GM13976 (cell line): ENCODE measurements at regions not wholly inside any gene's neighbourhood (a gene's known extent, or its start where the extent isn't known, plus 50 kb on each side); places are given as distances from the start of the nearest gene placed in this dataset.
"Not testable (repeated sequence)": the region's sequence is repeated elsewhere in the genome, so short reads cannot be mapped to it uniquely, and the experiment has no call there.

ENCODE experiments used
- DNase-seq: peaks from one replicate; pipeline ENCODE4 v3.0.0; 2012; ENCODE audit warnings: low spot score
- in situ Hi-C: fragments of 300-500 bp; cut with MboI; formaldehyde crosslinking; loops from one replicate; pipeline ENCODE4 v1.12.0; 2022; ENCODE audit warnings: low sequenced_read_pairs, mixed read lengths, inconsistent platforms; ENCODE audit not compliant: unreplicated experiment
- TF ChIP-seq, protein P1 (sequence below): IDR thresholded peaks from 2 replicates; pipeline ENCODE4 v1.5.1; 2012; ENCODE audit warnings: borderline replicate concordance, mild to moderate bottlenecking; ENCODE audit not compliant: insufficient read depth; ENCODE audit errors: extremely low read depth, missing control alignments, control extremely low read depth

DNA sequence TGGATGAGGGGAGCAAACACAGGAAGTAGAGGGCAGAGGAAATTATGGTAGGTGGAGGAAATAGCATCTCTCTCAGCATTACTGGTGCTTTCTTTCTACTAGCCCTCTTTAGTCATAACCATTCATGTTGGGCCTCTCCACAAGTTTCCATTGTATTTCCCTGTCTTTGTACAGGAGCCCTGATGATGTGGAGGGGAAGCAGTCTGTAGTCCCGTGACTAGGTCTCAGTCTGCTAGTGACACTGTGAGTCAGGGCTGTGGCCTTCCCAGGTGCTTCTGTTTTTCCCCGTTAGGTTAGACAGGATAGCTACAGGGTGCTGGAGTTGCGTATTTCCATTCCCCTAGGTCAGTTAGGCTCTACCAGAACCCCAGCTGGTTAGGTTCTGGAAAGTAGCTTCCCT is 82.9 kb upstream of the NAMPT start:
- DNase-seq, result no peak
- TF ChIP-seq, protein P1, sequence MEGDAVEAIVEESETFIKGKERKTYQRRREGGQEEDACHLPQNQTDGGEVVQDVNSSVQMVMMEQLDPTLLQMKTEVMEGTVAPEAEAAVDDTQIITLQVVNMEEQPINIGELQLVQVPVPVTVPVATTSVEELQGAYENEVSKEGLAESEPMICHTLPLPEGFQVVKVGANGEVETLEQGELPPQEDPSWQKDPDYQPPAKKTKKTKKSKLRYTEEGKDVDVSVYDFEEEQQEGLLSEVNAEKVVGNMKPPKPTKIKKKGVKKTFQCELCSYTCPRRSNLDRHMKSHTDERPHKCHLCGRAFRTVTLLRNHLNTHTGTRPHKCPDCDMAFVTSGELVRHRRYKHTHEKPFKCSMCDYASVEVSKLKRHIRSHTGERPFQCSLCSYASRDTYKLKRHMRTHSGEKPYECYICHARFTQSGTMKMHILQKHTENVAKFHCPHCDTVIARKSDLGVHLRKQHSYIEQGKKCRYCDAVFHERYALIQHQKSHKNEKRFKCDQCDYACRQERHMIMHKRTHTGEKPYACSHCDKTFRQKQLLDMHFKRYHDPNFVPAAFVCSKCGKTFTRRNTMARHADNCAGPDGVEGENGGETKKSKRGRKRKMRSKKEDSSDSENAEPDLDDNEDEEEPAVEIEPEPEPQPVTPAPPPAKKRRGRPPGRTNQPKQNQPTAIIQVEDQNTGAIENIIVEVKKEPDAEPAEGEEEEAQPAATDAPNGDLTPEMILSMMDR, result no peak
- in situ Hi-C loops, result no loop called here

DNA sequence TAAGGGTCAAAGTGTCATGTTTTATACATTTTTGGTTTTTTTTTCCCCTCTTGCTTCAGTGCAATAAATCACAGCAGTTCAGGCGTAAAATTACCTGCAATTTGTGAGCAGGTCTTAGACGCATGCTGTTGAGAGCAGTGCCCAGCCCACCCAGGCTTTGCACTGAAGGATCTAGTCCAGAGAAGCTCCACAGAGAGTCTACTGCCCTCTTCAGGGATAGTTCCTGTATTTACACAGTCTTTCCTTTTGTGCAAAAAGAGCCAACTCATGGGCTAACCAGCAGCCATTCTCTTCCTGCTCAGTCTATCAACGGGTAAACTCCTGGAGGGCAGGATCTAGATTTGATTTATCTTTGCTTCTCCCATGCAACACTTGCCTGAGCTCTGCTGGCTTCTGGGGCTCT is 82.2 kb upstream of the NAMPT start:
- TF ChIP-seq, protein P1, result no peak
- in situ Hi-C loops, result no loop called here
- no peak for DNase-seq

DNA sequence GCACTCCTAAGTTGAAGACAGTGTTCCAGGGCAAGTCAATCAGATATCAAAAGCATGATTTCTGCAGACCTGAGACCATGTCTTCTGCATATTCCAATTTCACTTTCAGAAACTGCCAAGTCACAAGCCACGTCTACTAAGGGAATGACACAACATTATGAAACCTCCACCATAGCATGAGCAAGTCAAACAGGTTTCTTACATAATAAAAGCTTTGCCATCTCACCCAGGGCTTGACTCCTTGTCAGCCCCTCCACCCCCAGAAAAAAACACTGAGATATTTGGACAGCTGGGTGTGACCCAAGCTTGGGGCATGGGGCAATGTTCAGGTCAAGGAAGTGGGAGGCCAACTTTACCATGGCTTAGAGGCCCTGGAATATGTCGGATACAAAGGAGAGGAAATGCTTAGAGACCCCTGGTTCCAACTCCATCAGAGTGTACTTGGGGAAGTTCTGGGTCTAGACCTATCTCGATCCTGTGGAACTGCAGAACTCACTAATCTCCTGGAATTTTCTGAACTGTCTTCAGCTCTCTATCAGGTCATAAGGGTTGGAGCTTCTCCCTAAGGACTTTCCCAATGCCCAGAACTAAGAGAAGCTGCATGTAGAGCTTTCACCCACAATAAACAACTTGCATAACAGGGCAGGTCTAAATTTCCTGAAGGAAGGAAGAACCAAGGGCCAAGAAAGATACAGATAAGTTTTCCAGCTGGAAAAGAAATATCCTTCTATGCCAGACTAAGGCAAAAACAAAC is 80.6 kb upstream of the NAMPT start:
- TF ChIP-seq, protein P1, result no peak
- DNase-seq, result no peak
- in situ Hi-C loops, result no loop called here

DNA sequence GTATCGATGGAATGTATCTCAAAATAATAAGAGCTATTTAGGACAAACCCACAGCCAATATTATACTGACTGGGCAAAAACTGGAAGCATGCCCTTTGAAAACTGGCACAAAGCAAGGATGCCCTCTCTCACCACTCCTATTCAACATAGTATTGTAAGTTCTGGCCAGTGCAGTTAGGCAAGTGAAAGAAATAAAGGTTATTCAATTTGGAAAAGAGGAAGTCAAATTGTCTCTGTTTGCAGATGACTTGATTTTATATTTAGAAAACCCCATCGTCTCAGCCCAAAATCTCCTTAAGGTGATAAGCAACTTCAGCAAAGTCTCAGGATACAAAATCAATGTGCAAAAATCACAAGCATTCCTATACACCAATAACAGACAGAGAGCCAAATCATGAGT is 77.7 kb upstream of the NAMPT start:
- in situ Hi-C loops, DNase-seq: not testable (repeated sequence)

DNA sequence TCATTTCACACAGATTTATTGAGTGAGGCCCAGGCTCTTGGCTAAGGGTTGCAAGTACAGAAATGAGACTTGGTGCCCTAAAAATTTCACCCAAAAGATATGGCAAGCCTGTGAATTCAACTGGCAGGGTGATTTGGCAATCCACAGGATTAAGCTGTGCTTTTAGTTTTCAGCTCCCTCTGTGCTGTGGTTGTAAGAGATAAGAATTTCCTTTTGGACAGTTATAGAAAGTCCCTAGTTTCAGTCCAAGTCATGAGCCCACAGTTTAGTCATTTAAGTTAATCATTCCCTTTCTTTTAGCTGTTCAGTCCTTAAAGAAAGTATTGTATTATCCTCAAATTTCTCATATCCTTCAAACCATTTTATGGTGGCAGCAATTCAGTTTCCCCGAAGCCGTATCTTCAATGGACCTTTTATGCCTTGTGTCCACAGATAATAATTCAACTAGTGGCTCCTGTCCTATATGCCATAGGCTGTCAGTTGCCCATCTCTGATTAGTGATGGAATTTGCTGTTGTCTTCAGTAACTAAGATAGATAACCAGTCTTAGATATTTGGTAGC is 73.4 kb upstream of the NAMPT start:
- TF ChIP-seq, protein P1, result no peak
- in situ Hi-C loops, result no loop called here
- no peak for DNase-seq

DNA sequence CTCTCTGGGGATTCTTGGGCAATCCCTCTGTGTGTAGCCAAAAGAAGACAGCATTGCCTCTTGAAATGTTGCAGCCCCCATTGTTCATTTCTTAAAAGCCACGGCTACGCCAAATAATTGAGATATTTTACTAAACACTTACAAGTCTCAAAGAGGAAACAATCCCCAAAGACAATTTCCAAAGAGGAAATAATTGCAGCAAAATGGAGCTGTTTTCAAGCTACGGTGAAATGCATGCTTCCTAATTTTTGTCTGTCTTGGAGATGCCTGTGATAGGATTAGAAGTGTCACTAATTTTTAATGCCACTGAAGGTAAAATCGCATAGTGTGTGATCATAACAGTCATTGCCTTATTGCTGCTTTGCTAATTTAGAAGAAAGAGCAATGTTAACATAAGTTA is 72.9 kb upstream of the NAMPT start:
- TF ChIP-seq, protein P1, result no peak
- DNase-seq, result no peak
- in situ Hi-C loops, result no loop called here

DNA sequence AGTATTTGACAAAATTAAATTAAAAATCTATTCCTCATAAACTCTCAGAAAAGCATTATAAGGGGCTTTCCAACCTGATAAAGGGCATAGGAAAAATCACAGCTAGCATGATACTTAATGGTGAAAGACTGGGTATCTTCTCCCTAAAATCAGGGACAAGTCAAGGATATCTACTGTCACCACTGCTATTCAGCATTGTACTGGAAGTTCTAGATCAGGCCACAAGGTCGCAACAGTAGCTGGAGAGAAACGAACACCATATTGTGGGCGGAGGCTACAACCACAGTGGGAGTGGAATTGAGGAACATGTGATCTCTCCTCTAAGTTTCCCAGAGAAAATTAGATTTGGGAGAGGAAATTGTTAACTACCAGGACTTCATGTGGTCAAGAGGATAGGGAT is 70.0 kb upstream of the NAMPT start:
- TF ChIP-seq, protein P1, result no peak
- DNase-seq, result no peak
- in situ Hi-C loops, result no loop called here
